Fibroblast of villous mesenchyme (primary cell): ENCODE measurements at regions not wholly inside any gene's neighbourhood (a gene's known extent, or its start where the extent isn't known, plus 50 kb on each side); places are given as distances from the start of the nearest gene placed in this dataset.
A peak's percentile ranks its signal among the peaks of the same experiment; 100 is the strongest.

Experiments used
- DNase-seq: peaks from one replicate; pipeline ENCODE4 v3.0.0-alpha.2; 2010; ENCODE audit warnings: low read depth
- H3K4me3 ChIP-seq: 2 replicates; pipeline ENCODE4 v1.5.1; 2011; ENCODE audit warnings: low read depth, mild to moderate bottlenecking, low read length
- CTCF ChIP-seq: IDR thresholded peaks from 2 replicates; pipeline ENCODE4 v1.5.1; 2012; ENCODE audit warnings: low read depth, mild to moderate bottlenecking, low read length; ENCODE audit not compliant: insufficient read depth

- TF ChIP-seq CTCF, result peak; percentile 43
- DNase-seq, result peak; percentile 14
- H3K4me3 ChIP-seq, result no peak overlapping the region
These were observed 152.8 kb upstream of the ZBED5 start for GRCh38 chr11:11010624-11011127.

DNA sequence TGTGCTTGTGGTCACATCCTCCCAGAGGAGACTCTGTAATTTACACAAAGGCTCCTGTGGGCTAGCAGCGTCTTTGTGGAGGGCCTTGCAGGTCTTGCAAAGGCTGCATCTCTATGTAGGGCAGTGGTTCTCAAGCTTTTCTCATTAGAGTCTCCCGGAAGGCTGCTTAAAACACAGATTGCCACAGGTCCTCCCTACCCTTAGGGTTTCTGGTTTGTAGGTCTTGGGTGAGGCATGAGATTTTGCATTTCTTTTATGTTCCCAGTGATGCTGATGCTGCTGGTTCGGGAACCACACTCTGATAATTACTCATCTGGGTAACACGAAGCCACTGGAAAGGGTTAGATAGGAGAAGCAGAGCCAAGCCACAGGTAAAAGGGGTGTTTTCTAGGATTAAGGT lies 151.3 kb upstream of the ZBED5 start:
- no peak for DNase-seq
- no peak overlapping the region for H3K4me3 ChIP-seq
- no peak for TF ChIP-seq CTCF

GRCh38 chr11:11004069-11004468 lies 146.2 kb upstream of the ZBED5 start:
- TF ChIP-seq CTCF, result no peak
- DNase-seq, result no peak
- H3K4me3 ChIP-seq, result no peak overlapping the region

GRCh38 chr11:11003226-11003625 lies 145.4 kb upstream of the ZBED5 start:
- H3K4me3 ChIP-seq, result no peak overlapping the region
- DNase-seq, result no peak
- TF ChIP-seq CTCF, result no peak

DNA sequence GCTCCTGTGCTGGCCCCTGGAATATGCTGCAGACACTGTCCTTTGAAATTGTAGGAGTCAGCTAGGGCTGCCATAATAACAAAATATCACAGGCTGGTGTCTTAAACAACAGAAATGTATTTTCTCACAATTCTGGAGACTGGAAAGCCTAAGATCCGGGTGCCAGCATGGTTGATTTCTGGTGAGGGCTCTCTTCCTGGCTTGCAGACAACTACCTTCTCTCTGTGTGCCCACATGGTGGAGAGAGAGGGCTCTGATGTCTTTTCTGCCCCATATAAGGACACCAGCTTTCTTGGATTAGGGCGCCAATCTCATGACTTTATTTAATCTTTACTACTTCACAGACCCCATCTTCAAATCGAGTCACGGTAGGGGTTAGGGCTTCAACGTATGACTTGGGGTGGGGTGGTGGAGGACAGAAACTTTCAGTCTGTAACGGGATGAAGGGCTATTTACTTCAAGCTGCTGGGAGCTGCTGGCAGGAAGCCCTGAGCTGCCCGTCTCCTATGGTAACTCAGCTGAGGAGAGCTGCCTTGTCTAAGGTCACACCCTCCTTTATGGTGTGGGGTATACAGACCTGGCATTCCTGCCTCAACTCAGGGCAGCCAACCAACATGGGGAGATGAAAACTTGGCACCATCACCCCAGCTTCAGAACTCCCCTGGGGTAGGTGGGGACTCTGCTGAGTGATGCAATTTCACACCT lies 142.9 kb upstream of the ZBED5 start:
- no peak for DNase-seq
- H3K4me3 ChIP-seq, result no peak overlapping the region
- no peak for TF ChIP-seq CTCF

DNA sequence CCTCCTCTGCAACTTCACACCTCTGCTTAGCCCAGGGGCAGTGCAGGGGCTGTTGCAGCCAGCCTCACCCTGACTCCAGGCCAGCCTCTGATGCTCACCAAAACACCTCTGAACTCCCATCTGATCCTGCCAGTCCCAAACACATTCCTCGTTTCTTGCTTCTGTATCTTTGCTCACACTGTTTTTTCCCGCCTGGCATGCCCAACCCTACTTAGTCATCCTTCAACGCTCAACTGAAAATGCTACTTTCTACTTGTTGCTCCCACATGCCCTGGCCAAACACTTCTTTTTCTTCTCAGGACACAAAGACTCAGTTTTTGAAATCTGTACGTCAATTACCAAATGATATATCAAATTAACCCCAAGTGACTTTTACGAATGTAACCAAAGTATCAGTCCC lies 140.8 kb upstream of the ZBED5 start:
- TF ChIP-seq CTCF, result no peak
- no peak overlapping the region for H3K4me3 ChIP-seq
- no peak for DNase-seq

GRCh38 chr11:10996678-10997077 lies 138.8 kb upstream of the ZBED5 start:
- no peak for DNase-seq
- H3K4me3 ChIP-seq, result no peak overlapping the region
- no peak for TF ChIP-seq CTCF
